HepG2 (cell line): ENCODE measurements at regions not wholly inside any gene's neighbourhood (a gene's known extent, or its start where the extent isn't known, plus 50 kb on each side); places are given as distances from the start of the nearest gene placed in this dataset.
A peak's percentile ranks its signal among the peaks of the same experiment; 100 is the strongest.

Experiments used
- DPF2 ChIP-seq: sonication (generic); formaldehyde crosslinking; IDR thresholded peaks from 2 replicates; pipeline ENCODE4 v1.4.0; 2020; ENCODE audit warnings: mild to moderate bottlenecking, low read depth, missing genetic modification reagents, borderline replicate concordance
- EEA1 ChIP-seq: sonication (generic); formaldehyde crosslinking; IDR thresholded peaks from 2 replicates; pipeline ENCODE4 v1.5.1; 2020; ENCODE audit warnings: mild to moderate bottlenecking, missing genetic modification reagents, borderline replicate concordance
- ELF3 ChIP-seq: IDR thresholded peaks from 2 replicates; pipeline ENCODE4 v1.6.1; 2016; ENCODE audit warnings: missing genetic modification reagents, missing compliant biosample characterization
- FOXP4 ChIP-seq: sonication (generic); formaldehyde crosslinking; IDR thresholded peaks from 2 replicates; pipeline ENCODE4 v1.4.0; 2020; ENCODE audit warnings: missing genetic modification reagents
- GATAD2A ChIP-seq: IDR thresholded peaks from 2 replicates; pipeline ENCODE4 v1.6.1; 2016
- GZF1 ChIP-seq: sonication (generic); formaldehyde crosslinking; IDR thresholded peaks from 2 replicates; pipeline ENCODE4 v1.5.1; 2020; ENCODE audit warnings: mild to moderate bottlenecking, missing genetic modification reagents
- HDAC6 ChIP-seq: fragments of 200-600 bp; sonication (generic); IDR thresholded peaks from 2 replicates; pipeline ENCODE4 v1.7.0; 2017; ENCODE audit warnings: mild to moderate bottlenecking, antibody characterized with exemption, low read length, low read depth
- HMG20A ChIP-seq: IDR thresholded peaks from 2 replicates; pipeline ENCODE4 v1.6.1; 2016; ENCODE audit warnings: borderline replicate concordance
- KLF16 ChIP-seq, 2 experiments: sonication (generic) in 1 of 2; formaldehyde crosslinking in 1 of 2; IDR thresholded peaks; 2 replicates each; pipeline versions ENCODE4 v1.6.1 to v1.8.0; 2016 to 2023; ENCODE audit warnings: missing genetic modification reagents in 2 of 2, missing compliant biosample characterization in 1 of 2
- KMT2B ChIP-seq: IDR thresholded peaks from 2 replicates; pipeline ENCODE4 v1.6.1; 2016; ENCODE audit warnings: missing genetic modification reagents, missing compliant biosample characterization
- MLX ChIP-seq: IDR thresholded peaks from 2 replicates; pipeline ENCODE4 v1.6.1; 2016
- MLXIP ChIP-seq: sonication (generic); formaldehyde crosslinking; IDR thresholded peaks from 2 replicates; pipeline ENCODE4 v1.9.0; 2021; ENCODE audit warnings: missing genetic modification reagents, borderline replicate concordance
- POGZ ChIP-seq: sonication (generic); formaldehyde crosslinking; IDR thresholded peaks from 2 replicates; pipeline ENCODE4 v1.4.0; 2020; ENCODE audit warnings: mild to moderate bottlenecking, missing genetic modification reagents
- SIN3A ChIP-seq: IDR thresholded peaks from 2 replicates; pipeline ENCODE4 v1.6.1; 2011; ENCODE audit warnings: low read depth, mild to moderate bottlenecking, control low read depth, low read length, borderline replicate concordance
- SP140L ChIP-seq: sonication (generic); formaldehyde crosslinking; IDR thresholded peaks from 2 replicates; pipeline ENCODE4 v1.4.0; 2020; ENCODE audit warnings: missing genetic modification reagents, borderline replicate concordance
- SPEN ChIP-seq: sonication (generic); formaldehyde crosslinking; IDR thresholded peaks from 2 replicates; pipeline ENCODE4 v1.5.1; 2020; ENCODE audit warnings: low read depth, mild to moderate bottlenecking, missing genetic modification reagents
- TMF1 ChIP-seq: sonication (generic); formaldehyde crosslinking; IDR thresholded peaks from 2 replicates; pipeline ENCODE4 v1.8.1; 2022; ENCODE audit warnings: low read depth, missing genetic modification reagents
- ZFP82 ChIP-seq: sonication (generic); formaldehyde crosslinking; IDR thresholded peaks from 2 replicates; pipeline ENCODE4 v1.5.1; 2020; ENCODE audit warnings: mild to moderate bottlenecking, missing genetic modification reagents, borderline replicate concordance
- ZNF235 ChIP-seq: sonication (generic); formaldehyde crosslinking; IDR thresholded peaks from 2 replicates; pipeline ENCODE4 v1.8.1; 2023; ENCODE audit warnings: mild to moderate bottlenecking, missing genetic modification reagents, borderline replicate concordance
- ZNF441 ChIP-seq: sonication (generic); formaldehyde crosslinking; IDR thresholded peaks from 2 replicates; pipeline ENCODE4 v1.7.0; 2021; ENCODE audit warnings: missing genetic modification reagents, borderline replicate concordance
- ZNF549 ChIP-seq: sonication (generic); formaldehyde crosslinking; IDR thresholded peaks from 2 replicates; pipeline ENCODE4 v1.5.0; 2020; ENCODE audit warnings: missing genetic modification reagents
- ZNF572 ChIP-seq: sonication (generic); formaldehyde crosslinking; IDR thresholded peaks from 2 replicates; pipeline ENCODE4 v1.5.1; 2020; ENCODE audit warnings: mild to moderate bottlenecking, missing genetic modification reagents
- ZNF597 ChIP-seq: sonication (generic); formaldehyde crosslinking; IDR thresholded peaks from 2 replicates; pipeline ENCODE4 v1.5.0; 2020; ENCODE audit warnings: missing genetic modification reagents
- ZNF615 ChIP-seq: sonication (generic); formaldehyde crosslinking; IDR thresholded peaks from 2 replicates; pipeline ENCODE4 v1.5.0; 2020; ENCODE audit warnings: mild to moderate bottlenecking, missing genetic modification reagents, borderline replicate concordance
- ZSCAN20 ChIP-seq: sonication (generic); formaldehyde crosslinking; IDR thresholded peaks from 2 replicates; pipeline ENCODE4 v1.4.0; 2020; ENCODE audit warnings: missing genetic modification reagents, mild to moderate bottlenecking, borderline replicate concordance

GRCh38 chr5:74953937-74954720 lies 87.9 kb upstream of the FAM169A start (continued):
- TF ChIP-seq EEA1 (CRISPR knock-in tag) (no peak), GATAD2A (peak; percentile 90), ZNF549 (CRISPR knock-in tag) (no peak), ZSCAN20 (no peak), ZFP82 (no peak), SPEN (CRISPR knock-in tag) (0 out of 2 replicates have a peak, but pooled peaks have one; percentile 48), HMG20A (peak; percentile 92; the same call in 1 of the 2 replicates), SIN3A (no peak), ZNF597 (CRISPR knock-in tag) (no peak), TMF1 (CRISPR knock-in tag) (no peak), DPF2 (peak; percentile 51; the same call in 1 of the 2 replicates), MLXIP (CRISPR knock-in tag) (no peak), ZNF615 (no peak), ZNF572 (CRISPR knock-in tag) (no peak), ELF3 (CRISPR knock-in tag) (peak; percentile 97), GZF1 (no peak), KMT2B (CRISPR knock-in tag) (peak; percentile 42; the same call in 1 of the 2 replicates), ZNF235 (no peak), KLF16 (CRISPR knock-in tag; IDR thresholded peaks at IDR 0.05) (no peak), POGZ (peak; percentile 83; the same call in 1 of the 2 replicates), MLX (CRISPR knock-in tag) (0 out of 2 replicates have a peak, but pooled peaks have one; percentile 25), SP140L (CRISPR knock-in tag) (no peak), HDAC6 (no peak), ZNF441 (no peak), FOXP4 (CRISPR knock-in tag) (peak; percentile 76)
